ENCODE measurements at regions not wholly inside any gene's neighbourhood (a gene's known extent, or its start where the extent isn't known, plus 50 kb on each side); places are given as distances from the start of the nearest gene placed in this dataset.
A peak's percentile ranks its signal among the peaks of the same experiment; 100 is the strongest.

- DNase-seq: no peak
Measured at GRCh38 chr7:17613338-17614041, 315.0 kb downstream of the AHR start.

GRCh38 chr7:17617380-17617779, 318.9 kb downstream of the AHR start:
- DNase-seq: no peak

- no peak for DNase-seq
Measured at GRCh38 chr7:17617857-17618651, 319.6 kb downstream of the AHR start.

- DNase-seq: no peak
Measured at GRCh38 chr7:17618652-17618974, 320.2 kb downstream of the AHR start.

GRCh38 chr7:17619196-17619818, 320.9 kb downstream of the AHR start:
- no peak for DNase-seq

GRCh38 chr7:17620566-17620965, 319.7 kb downstream of the SNX13 start:
- no peak for DNase-seq

- no peak for DNase-seq
Measured at GRCh38 chr7:17622451-17622850, 317.8 kb downstream of the SNX13 start.

GRCh38 chr7:17623546-17624185, 316.6 kb downstream of the SNX13 start:
- DNase-seq: no peak

GRCh38 chr7:17624379-17624778, 315.9 kb downstream of the SNX13 start:
- no peak for DNase-seq

- no peak for DNase-seq
Measured at GRCh38 chr7:17625043-17625442, 315.3 kb downstream of the SNX13 start.

- no peak for DNase-seq
Measured at GRCh38 chr7:17626235-17626634, 314.1 kb downstream of the SNX13 start.

GRCh38 chr7:17631061-17631460, 309.2 kb downstream of the SNX13 start:
- no peak for DNase-seq

GRCh38 chr7:17632384-17632783, 307.9 kb downstream of the SNX13 start:
- no peak for DNase-seq

- no peak for DNase-seq
Measured at GRCh38 chr7:17633067-17633466, 307.2 kb downstream of the SNX13 start.

- DNase-seq: no peak
Measured at GRCh38 chr7:17638727-17639126, 301.6 kb downstream of the SNX13 start.

- DNase-seq: peak; percentile 32
Measured at GRCh38 chr7:17640730-17641377, 299.4 kb downstream of the SNX13 start.

GRCh38 chr7:17645500-17645899, 294.8 kb downstream of the SNX13 start:
- no peak for DNase-seq

- DNase-seq: no peak
Measured at GRCh38 chr7:17646253-17646956, 293.9 kb downstream of the SNX13 start.

GRCh38 chr7:17651341-17651740, 289.0 kb downstream of the SNX13 start:
- DNase-seq: no peak

GRCh38 chr7:17651863-17652385, 288.4 kb downstream of the SNX13 start:
- DNase-seq: no peak

- DNase-seq: no peak
Measured at GRCh38 chr7:17654940-17655339, 285.4 kb downstream of the SNX13 start.

- no peak for DNase-seq
Measured at GRCh38 chr7:17659126-17659525, 281.2 kb downstream of the SNX13 start.

Data from stimulated activated CD4-positive, alpha-beta T cell treated with anti-CD3 and anti-CD28 coated beads, Interleukin-4, amount 100 ng/mL, for 24 hours (primary cell).